22Rv1 (cell line): ENCODE measurements at regions not wholly inside any gene's neighbourhood (a gene's known extent, or its start where the extent isn't known, plus 50 kb on each side); places are given as distances from the start of the nearest gene placed in this dataset.

Source experiments
- CTCF ChIP-seq: fragments of 450-650 bp; IDR thresholded peaks from 2 replicates; pipeline ENCODE4 v1.5.1; 2017; ENCODE audit warnings: mild to moderate bottlenecking
- ZFX ChIP-seq: fragments of 450-650 bp; IDR thresholded peaks from 2 replicates; pipeline ENCODE4 v1.6.1; 2017; ENCODE audit warnings: antibody characterized with exemption, borderline replicate concordance

DNA sequence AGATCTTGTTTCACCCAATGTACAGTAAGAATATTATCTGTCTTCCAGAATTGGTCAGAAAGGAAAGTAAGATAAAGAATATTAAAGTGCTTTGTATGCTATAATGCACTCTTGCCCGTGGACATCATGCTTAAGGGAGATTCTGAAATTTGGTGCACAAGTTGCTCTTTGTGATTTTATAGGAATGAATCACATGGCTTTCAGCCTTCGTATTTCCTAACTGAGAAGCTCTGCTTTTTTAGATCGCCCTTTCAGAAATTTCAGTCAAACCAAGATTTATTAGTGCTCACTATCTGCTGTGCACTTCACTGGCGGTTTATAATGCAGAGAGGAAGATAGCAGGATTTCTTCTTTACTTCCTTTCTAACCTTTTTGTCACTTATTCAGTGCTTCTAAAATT lies 1248.5 kb upstream of the LRRN3 start:
- TF ChIP-seq CTCF = no peak
- TF ChIP-seq ZFX = no peak
